ENCODE measurements at regions not wholly inside any gene's neighbourhood (a gene's known extent, or its start where the extent isn't known, plus 50 kb on each side); places are given as distances from the start of the nearest gene placed in this dataset.
"Not testable (repeated sequence)": the region's sequence is repeated elsewhere in the genome, so short reads cannot be mapped to it uniquely, and the experiment has no call there.

DNA sequence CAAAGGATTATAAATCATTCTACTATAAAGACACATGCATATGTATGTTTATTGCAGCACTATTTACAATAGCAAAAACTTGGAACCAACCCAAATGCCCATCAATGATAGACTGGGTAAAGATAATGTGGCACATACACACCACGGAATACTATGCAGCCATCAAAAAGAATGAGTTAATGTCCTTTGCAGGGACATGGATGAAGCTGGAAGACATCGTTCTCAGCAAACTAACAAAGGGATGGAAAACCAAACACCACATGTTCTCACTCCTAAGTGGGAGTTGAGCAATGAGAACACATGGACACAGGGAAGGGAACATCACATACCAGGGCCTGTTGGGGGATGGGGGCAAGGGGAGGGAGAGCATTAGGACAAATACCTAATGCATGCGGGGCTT, 133.2 kb downstream of the ATXN3L start:
- DNase-seq, ATAC-seq: not testable (repeated sequence)

DNA sequence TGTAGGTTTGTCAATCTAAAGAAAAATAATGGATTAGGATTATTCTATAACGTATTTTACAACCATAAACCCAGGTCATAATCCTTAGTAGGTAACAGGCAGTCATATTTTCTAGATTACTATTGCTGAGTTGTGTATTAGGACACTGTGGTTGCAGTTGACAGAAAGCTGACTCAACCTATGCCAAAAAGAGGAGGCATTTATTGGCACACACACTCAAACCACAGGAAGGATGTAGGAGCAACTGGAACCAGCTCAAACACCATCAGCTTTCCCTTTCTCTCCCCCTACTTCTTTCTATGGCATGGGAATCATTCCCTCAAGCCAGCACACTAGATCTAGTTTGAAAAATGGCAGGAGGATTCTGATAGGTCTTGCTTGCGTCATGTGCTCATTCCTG, 136.4 kb upstream of the FAM9C start:
- DNase-seq (no peak), ATAC-seq (no peak)

DNA sequence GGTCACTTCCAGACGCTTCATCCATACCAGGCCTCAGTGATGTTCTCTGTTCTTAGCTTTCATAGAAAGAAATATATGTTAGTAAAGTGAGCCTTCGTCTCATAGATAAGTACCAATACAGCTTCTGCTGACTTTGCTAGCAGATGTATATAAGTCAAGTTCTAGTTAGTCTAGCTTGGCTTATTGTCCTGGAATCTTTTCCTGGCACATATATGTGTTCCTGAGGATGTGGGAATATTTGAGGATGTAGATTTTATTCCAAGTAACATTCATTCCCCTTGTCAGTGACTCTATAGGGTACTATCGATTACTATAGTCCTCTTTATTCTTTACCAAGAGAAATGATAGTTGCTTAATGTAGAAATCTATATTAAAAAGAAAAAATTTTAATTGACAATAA, 135.2 kb upstream of the FAM9C start:
- no peak for DNase-seq
- ATAC-seq = no peak

DNA sequence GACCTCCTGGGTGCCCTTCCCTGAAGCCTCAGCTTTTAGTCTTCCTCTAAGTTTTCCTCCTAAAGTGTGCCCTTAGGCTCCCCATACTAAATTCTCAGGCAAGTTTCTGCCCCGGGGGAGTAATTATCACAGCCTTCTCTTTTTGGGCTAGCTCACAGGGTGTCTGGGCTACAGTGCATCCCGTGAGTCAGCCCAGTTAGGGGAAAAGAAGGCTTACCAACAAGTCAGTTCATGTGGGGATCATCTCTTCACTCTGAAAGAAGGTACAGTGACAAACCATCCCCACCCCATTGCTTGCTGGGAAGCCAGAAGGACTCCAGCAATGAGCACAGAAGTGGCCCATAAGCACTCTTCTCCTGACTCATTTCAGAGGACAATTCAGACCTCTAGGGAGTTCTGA, 134.7 kb upstream of the FAM9C start:
- DNase-seq (no peak), ATAC-seq (no peak)

DNA sequence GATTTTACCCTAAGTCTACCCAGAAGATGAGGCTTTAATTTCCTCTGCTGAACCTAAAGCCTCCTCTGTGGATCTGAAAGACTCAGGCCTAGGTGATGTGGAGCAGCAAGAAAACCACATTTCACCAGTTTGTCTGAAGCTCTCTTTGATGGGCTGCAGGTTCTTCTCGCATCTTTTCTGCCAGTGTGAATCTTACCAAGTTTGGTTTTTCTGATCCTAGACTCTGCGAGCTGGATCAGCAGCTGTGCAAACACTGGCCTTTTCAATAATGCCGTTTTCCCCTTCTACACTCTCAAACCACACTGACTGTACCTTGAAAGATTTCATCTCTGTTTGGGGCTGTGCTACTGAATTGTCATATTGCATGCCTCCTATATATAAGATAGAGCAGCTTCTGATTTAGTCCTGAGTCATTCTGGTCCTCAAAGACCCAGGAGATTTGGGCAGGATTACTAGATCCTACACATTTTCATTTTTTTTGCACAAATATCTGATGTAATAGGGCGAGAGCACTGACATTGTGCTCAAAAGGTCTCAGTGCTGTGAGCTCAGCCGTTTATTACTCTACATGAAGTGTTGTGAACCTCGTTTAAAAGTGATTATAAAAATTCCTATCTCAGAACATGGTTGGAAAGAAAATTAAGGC, 133.6 kb upstream of the FAM9C start:
- ATAC-seq (peak; percentile 28), DNase-seq (no peak)

DNA sequence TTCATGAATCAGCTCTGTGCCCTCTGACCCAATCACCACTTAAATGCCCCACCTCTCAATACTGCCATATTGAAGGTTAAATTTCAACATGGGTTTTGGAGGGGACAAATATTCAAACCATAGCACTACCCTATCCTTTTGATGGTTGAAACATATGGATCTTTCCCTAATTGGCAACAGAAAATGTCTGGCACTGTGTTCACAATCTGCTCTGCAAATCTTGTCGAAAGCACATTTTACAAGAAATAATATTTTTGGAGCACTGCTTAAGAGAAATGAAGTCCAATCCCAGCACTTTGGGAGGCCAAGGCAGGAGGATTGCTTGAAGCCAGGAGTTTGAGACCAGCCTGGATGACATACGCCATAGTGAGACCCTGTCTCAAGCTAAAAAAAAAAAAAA, 130.6 kb upstream of the FAM9C start:
- no peak for DNase-seq
- no peak for ATAC-seq

DNA sequence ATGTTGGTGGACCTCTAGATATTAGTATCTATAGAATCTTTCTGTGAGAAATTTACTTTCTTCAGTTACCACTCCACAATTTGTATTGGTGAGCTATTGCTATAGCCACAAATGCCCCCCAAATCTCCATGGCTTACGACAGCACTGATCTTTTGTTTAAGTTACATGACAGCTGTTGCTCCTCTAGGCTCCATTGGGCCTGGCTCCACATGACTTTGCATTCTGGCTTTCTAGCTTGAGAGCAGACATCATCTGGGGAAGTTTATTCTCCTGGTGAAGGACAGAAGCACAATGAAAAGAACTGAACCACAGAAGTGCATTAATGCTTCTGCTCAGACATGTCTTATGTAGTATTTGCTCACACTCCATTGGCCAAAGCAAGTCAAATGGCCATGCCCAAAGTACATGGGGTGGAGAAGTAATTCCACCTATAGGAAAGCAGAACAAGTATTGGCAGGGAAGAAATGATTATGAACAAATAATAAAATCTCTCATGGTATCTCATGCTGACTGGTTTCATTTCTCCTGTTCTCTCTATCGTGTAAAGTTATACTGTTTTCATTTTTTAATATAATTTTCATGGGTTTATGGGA, 126.6 kb upstream of the FAM9C start:
- no peak for DNase-seq

DNA sequence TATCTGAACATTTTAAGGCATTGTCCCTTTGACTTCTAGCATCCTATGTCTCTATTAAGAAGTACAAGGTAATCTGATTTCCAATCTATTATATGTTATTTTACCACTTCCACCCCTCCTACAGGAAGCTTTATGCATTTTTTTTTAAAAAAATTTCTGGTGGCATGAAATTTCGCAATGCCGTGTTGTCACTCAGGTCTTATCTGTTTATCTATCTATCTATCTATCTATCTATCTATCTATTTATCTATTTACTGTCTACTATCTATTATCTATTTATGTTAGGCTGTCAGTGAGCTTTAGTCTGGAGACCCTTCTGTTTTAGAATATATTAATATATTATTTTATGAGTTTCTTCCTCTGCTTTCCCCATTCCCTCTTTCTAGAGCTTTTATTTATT, 125.3 kb upstream of the FAM9C start:
- no peak for ATAC-seq
- DNase-seq = no peak

More for the DNA sequence above, 126.6 kb upstream of the FAM9C start:
- ATAC-seq = no peak

DNA sequence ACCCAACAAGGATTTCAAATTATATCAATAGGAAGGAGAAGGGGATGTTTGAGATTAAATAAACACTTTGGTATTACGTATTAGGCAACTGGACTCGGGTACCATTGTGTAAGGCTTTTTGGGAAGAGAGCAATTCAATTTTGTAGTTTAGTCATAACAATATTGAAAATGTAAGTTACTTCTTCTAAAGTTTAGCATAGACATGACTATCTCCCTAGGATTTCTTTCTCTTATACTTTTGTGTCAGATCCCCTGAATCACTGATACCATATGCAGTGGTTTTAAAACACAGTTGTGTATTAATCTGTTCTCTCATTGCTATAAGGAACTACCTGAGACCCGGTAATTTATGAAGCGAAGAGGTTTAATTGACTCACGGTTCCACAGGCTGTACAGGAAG, 123.8 kb upstream of the FAM9C start:
- no peak for DNase-seq
- ATAC-seq = peak; percentile 61

DNA sequence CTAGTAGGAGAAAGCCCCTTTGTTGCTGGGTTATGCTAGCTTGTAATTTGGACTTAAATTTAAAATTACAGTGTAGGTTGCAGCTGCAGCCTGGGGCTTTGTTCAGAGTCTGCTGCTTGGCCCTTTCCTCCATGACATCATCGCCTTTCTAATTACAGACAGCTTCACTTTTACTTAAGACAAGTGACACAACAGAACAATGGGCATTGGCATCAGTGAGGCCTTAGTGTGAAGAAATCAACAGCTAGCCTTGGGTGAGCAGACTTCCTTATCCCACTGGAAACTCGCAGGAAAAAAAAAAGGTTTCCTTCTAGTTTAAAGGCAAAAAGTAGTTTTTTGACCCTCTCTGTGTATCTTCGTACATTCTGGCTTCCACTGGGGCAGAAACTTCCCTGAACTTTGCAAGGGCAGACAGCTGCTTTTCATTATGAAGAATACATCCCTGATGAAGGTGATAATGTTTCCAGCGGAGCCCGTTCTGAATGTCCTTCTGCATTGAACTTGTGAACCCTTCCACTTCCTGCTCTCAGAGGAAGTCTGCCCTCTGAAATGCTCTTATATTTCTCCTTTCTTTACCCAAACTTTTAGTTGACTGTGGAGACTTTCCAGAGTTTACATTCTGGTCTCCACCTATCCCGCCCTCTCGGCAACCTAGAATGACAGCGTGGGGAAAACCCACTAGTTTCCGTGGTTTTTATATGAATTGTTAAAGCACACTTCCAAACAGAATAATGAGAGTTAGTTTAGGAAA, 123.2 kb upstream of the FAM9C start:
- ATAC-seq (peak; percentile 65), DNase-seq (peak; percentile 20)

DNA sequence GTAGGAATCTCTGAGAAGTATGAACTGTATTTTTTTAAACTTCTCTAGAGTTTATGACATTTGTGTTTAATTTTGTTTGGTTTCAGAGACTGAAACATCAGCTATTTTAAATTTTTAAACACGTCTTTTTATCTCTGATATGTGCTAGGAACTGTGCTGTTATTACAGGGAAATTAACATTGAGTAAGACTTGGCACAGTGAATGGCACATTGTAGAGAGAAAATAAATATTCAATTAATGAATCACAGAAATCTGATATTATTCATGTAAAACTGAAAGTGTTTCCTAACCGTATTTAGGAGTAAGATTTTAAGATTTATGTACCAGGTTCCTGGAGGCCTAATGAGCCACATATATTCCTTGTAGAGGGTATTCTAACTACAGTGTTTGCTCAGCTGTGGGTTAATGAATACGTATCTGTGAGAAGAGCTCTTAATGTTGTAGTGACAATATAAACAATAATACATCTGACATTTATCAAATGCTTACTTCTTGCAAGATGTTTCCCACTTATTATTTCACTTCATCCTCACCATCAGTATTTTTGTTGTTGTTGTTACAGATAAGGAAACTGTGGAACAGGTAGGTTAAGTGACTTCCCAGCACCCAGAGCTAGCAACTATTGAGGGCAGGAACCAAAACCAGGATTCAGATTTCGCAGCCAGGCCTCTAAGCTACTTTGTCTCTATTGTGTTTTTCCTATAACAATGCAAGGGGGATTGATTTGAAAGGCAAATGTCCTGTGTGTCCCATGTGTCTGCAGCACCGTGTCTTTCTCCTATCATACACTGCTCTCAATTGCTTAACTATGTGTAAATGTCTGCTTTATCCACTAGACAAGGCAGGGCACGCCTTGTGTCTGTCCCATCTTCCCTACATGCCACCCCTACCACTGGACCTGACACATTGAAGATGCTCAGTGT, 121.1 kb upstream of the FAM9C start:
- DNase-seq (no peak), ATAC-seq (no peak)

DNA sequence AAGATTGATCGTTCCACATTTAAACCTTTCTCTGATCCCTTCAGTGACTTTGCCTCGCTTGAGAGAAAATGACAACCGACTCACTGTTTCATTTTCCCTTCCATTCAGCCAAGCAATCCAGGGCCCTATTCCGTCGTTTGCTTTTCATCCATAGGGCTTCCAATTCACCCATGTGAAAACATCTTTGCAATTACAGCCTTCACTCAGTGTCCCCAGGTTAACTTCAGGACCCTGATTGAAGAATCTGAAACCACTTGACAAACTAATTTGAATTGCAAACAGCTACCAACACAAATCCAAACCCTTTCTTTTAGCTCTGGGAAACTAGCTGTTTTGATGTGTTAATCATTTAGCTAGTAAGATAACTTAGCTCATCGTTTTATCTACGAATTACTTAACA, 120.2 kb upstream of the FAM9C start:
- DNase-seq = no peak
- no peak for ATAC-seq

DNA sequence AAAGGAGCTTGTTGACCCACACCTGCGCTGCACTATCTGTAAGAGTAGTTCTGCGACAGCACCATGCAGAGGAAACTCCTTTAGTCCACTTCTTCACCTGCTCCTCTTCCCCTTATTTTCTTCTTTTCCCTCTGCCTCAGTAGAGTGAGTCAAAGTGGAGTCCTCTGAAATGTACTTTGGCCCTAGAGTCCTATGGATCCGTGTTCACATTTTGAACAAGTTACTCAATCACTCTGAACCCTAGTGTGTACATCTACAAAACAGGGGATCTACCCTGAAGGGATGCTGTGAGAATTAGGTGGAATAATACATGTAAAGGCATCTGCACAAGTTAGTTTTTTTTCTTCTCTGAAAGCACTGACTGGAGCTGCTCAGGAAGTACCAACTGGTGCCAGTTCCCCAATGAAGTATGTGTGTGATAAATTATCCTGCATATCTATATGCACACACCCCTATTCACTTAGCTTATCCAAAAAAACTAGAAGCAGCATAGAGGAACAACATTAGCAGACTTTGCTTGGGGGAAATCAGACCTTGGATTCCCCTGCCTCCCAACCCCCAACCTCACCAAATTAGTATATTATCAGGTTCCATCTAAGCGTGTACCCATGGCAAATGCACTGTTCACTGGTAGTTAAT, 118.5 kb upstream of the FAM9C start:
- DNase-seq = no peak
- ATAC-seq = no peak

DNA sequence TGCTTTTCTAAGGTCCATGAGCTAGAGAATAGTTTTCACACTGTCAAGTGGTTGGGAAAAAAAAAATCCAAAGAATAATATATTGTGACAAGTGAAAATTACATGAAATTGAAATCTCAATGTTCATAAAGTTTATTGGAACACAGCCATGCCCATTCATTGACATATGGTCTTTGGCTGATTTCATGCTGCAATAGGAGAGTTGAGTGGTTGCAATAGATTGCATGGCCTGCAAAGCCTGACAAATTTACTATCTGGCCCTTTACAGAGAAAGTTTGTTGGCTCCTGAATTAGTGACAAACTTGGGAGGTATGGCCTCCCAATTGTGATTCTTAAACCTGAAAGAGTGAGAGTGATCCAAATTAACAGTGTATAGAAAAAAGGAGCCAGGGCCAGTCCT, 115.5 kb upstream of the FAM9C start:
- ATAC-seq (no peak), DNase-seq (no peak)

DNA sequence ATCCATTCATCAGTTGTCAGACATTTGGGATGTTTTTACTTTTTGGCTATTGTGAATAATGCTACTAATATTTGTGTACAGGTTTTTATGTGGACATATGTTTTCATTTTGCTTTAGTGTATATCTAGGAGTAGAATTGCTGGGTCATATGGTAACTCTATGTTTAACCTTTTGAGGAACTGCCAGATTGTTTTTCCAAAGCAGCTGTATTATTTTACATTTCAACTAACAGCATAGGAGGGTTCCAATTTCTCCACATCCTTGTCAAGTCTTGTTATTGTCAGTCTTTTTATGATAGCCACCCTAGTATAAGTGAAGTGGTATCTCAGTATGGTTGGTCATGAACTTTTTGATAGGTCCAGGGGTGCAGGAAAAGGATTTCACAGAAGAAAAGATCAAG, 114.5 kb upstream of the FAM9C start:
- no peak for DNase-seq
- ATAC-seq = no peak

DNA sequence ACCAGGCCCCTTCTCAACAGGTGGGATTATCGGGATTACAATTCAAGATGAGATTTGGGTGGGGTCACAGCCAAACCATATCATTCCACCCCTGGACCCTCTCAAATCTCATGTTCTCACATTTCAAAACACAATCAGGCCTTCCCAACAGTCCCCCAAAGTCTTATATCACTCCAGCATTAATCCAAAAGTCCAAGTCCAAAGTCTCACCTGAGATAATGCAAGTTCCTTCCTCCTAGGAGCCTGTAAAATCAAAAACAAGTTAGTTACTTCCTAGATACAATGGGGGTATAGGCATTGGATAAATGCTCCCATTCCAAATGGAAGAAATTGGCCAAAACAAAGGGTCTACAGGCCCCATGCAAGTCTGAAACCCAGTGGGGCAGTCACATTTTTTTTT, 111.1 kb upstream of the FAM9C start:
- ATAC-seq, DNase-seq: not testable (repeated sequence)

DNA sequence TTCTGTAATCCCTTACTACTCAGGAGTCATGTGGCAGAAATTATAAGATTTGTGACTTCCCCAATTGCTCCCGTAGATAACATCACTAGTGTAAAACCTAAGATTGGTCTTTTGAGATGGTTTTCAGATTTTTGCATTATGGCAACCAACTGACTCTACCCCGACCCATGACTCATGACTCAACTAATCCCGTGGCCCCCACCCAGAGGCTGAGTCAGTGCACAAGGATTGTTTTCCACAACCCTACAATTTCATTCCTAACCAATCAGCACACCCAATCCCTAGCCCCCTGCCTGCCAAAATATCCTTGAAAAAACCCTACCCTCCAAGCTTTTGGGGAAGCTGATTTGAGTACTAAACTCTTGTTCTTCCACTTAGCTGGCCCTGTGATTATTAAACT, 109.4 kb upstream of the FAM9C start:
- no peak for ATAC-seq
- no peak for DNase-seq

DNA sequence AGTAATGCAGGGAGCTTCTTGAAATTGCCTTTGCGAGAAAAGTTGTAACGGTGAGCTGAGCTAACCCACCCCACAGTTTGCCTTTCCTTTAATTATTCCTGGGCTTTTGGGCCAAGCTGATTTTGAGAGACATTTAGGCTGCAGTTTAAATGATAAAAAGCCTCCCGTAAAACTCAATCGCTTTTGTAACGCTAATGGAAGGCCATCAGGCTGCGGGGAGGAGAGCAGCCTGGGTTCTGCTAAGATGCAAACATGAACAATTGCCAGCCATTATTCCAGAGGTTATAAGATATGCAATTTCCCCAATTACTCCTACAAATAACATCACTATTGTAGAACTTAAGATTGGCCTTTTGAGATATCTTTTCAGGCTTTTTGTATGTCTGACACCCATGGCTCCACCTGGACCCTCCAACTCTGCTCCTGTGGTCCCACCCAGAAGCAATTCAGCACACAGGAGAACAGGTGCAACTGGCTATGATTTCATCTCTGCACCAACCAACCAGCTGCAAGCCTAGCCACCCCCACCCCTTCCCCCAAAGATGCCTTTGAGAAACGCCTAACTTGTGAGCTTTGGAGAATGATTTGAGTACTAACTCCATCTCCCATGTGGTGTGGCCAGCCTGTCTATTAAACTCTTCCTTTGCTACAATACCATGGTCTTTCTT, 108.2 kb upstream of the FAM9C start:
- DNase-seq (no peak), ATAC-seq (no peak)

DNA sequence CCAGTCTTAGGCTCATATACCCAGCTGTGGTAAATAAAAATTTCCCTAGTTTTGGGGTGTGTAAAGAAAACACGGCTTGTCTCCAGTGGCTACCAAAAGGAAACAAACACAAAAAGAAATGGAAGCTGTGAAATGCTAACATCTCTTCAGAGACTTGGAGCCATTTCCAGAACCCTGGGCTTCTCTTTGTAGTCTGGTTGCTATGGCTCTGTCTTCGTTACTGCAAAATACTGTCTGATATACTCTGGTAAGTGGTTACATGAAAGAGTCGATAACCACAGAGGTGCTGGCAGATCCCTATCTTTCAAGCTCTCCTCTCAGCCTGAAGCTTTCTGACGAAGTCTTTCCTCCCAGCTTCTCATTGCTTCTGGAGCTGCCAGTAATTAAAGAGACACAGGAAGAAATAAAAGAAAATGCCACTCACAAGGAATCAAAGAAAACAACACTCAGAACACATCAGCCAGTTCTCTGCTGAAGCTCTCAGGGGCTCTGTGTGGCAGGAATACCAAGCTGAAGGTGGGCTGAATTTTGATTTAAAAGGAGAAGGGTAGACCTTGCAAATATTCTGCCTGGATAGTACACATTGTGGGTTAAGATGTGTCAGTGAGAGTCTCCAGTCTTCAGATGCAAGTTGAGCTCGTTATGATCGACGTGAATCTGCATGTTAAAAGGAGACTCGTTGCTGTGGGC, 107.6 kb upstream of the FAM9C start:
- no peak for DNase-seq
- peak; percentile 89 for ATAC-seq

DNA sequence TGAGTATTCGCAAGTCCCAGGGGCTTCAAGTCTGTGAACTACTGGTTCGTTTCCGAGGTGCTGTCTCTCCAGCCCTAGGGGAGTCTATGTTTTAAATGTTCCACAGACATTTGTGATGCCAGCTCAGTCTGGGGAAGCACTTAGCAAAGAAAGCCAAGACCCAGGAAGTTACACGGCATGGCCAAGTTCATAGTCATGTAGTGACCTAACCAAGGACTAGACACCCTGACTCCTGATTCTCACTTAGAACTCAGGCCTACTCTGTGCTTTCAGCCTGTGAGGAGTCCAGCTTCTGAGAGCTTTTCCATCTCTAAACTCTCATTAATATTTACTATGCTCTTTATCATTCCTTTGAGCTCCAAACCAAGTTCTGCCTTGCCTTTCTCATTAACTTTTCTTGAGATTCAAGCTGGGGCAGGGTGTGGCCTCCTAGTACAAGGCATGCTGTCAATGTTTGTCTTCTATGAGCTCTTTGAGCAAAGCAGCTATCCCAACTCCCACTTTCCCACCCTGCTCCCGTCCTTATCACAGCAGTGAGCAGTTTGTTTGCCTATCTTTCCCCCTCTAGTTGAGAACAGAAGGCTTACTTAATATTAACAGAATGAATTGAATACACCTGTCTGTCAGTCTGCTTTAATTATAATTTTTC, 105.4 kb upstream of the FAM9C start:
- ATAC-seq (no peak), DNase-seq (no peak)

All from stimulated activated naive CD8-positive, alpha-beta T cell treated with anti-CD3 and anti-CD28 coated beads, Interleukin-15, Interleukin-2, amounts not matched to agents 100 U/mL and 50 U/mL, for 24 hours (primary cell).